GM10248 (cell line): ENCODE measurements at regions not wholly inside any gene's neighbourhood (a gene's known extent, or its start where the extent isn't known, plus 50 kb on each side); places are given as distances from the start of the nearest gene placed in this dataset.

Experiments
- CTCF ChIA-PET: fragments of 300-600 bp; sonication (Branson Sonifier 250); formaldehyde crosslinking; extraction: SDS; loops from one replicate; lab custom pipeline; 2021; ENCODE audit warnings: antibody characterized with exemption; lab: Yijun Ruan, JAX
- POLR2A ChIA-PET: fragments of 350-650 bp; sonication (Branson Sonifier 250); formaldehyde crosslinking; extraction: SDS; loops from one replicate; lab custom pipeline; 2020; ENCODE audit warnings: antibody characterized with exemption; lab: Yijun Ruan, JAX
- DNase-seq: peaks from one replicate; pipeline ENCODE4 v3.0.0; 2012; ENCODE audit errors: extremely low spot score
- CTCF ChIP-seq: IDR thresholded peaks from 2 replicates; pipeline ENCODE4 v1.5.1; 2012; ENCODE audit warnings: mild to moderate bottlenecking, low read depth; ENCODE audit errors: extremely low read depth, missing control alignments, control extremely low read depth

- no peak for DNase-seq
- TF ChIP-seq CTCF: no peak
- POLR2A ChIA-PET: no interaction called here
- CTCF ChIA-PET: no interaction called here
These were observed 1499.3 kb downstream of the TBC1D22A start for GRCh38 chr22:48261706-48262105.

GRCh38 chr22:48261048-48261621 lies 1498.7 kb downstream of the TBC1D22A start:
- no peak for TF ChIP-seq CTCF
- POLR2A ChIA-PET: no interaction called here
- no peak for DNase-seq
- CTCF ChIA-PET: no interaction called here

GRCh38 chr22:48259991-48260670 lies 1497.7 kb downstream of the TBC1D22A start:
- no peak for DNase-seq
- POLR2A ChIA-PET: no interaction called here

GRCh38 chr22:48258811-48259210 lies 1496.4 kb downstream of the TBC1D22A start:
- TF ChIP-seq CTCF: no peak
- ChIA-PET POLR2A (no interaction called here), CTCF (no interaction called here)
- no peak for DNase-seq

More at GRCh38 chr22:48259991-48260670, 1497.7 kb downstream of the TBC1D22A start:
- TF ChIP-seq CTCF: no peak
- CTCF ChIA-PET: no interaction called here

- no peak for DNase-seq
- POLR2A ChIA-PET: no interaction called here
- CTCF ChIA-PET: no interaction called here
- TF ChIP-seq CTCF: no peak
These were observed 1495.7 kb downstream of the TBC1D22A start for GRCh38 chr22:48258064-48258701.

- ChIA-PET CTCF (no interaction called here), POLR2A (no interaction called here)
- DNase-seq: no peak
- TF ChIP-seq CTCF: no peak
These were observed 1495.2 kb downstream of the TBC1D22A start for GRCh38 chr22:48257685-48258055.
